AG04450 (cell line): ENCODE measurements at regions not wholly inside any gene's neighbourhood (a gene's known extent, or its start where the extent isn't known, plus 50 kb on each side); places are given as distances from the start of the nearest gene placed in this dataset.

Experiments used
- CTCF ChIA-PET: fragments of 300-600, 350-600 bp; formaldehyde crosslinking; extraction: SDS; loops from one replicate; lab custom pipeline; 2022; ENCODE audit warnings: antibody characterized with exemption, inconsistent platforms; lab: Charles Lee
- POLR2A ChIA-PET: fragments of 350-600 bp; formaldehyde crosslinking; extraction: SDS; loops from one replicate; lab custom pipeline; 2021; ENCODE audit warnings: antibody characterized with exemption, inconsistent platforms; lab: Yijun Ruan, JAX
- DNase-seq: peaks from one replicate; pipeline ENCODE4 v3.0.0-alpha.2; 2011; ENCODE audit warnings: low read depth, low spot score
- H3K27ac ChIP-seq: one replicate; pipeline ENCODE4 v1.5.1; 2012; ENCODE audit warnings: low read depth, low read length, control low read depth
- H3K27me3 ChIP-seq: one replicate; pipeline ENCODE4 v1.6.0; 2012; ENCODE audit warnings: low read length; ENCODE audit not compliant: control insufficient read depth, insufficient read depth
- H3K4me3 ChIP-seq: 2 replicates; pipeline ENCODE4 v1.5.1; 2011; ENCODE audit warnings: mild to moderate bottlenecking, low read depth, low read length, control low read depth
- H3K9me3 ChIP-seq: 2 replicates; pipeline ENCODE4 v1.5.1; 2012; ENCODE audit warnings: low read length; ENCODE audit not compliant: control insufficient read depth, insufficient read depth
- CTCF ChIP-seq: IDR thresholded peaks from 2 replicates; pipeline ENCODE4 v1.5.1; 2011; ENCODE audit warnings: low read depth, low read length, control low read depth, inconsistent platforms

- H3K27ac ChIP-seq: no peak overlapping the region
- peaks cover 42% of the 10 kb centered on the region for H3K9me3 ChIP-seq
- no peaks in the 10 kb centered on the region for H3K27me3 ChIP-seq
- ChIA-PET POLR2A (no interaction called here), CTCF (no interaction called here)
- H3K4me3 ChIP-seq: no peak overlapping the region
- no peak for TF ChIP-seq CTCF
- no peak for DNase-seq
These were observed 373.7 kb upstream of the B3GAT1 start for GRCh38 chr11:134785660-134786284.

DNA sequence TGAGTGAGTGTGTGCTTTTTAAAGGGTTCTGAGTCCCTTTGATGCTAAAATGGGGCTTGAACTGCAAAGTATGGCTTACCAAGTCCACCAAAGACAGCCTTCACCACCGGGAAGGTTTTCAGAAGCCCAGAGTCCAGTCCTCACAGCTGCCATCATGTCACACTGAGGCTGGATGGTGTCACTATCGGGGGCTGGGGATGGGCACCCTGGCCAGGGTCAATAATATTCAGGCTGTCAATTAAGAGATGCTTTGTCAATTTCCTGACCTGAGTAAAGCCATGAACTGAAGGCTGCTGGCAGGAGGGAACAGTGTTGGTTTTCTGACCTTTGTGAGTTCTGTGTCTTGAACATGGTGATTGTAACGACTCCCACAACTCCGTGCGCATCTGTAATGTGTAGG, 373.0 kb upstream of the B3GAT1 start:
- no peaks in the 10 kb centered on the region for H3K27me3 ChIP-seq
- no peak overlapping the region for H3K4me3 ChIP-seq
- no peak overlapping the region for H3K27ac ChIP-seq
- peaks cover 46% of the 10 kb centered on the region for H3K9me3 ChIP-seq
- POLR2A ChIA-PET: no interaction called here
- TF ChIP-seq CTCF: no peak
- CTCF ChIA-PET: no interaction called here
- no peak for DNase-seq

- Histone ChIP-seq H3K27ac (no peak overlapping the region), H3K9me3 (peaks cover 46% of the 10 kb centered on the region), H3K27me3 (no peaks in the 10 kb centered on the region), H3K4me3 (no peak overlapping the region)
- ChIA-PET CTCF (no interaction called here), POLR2A (no interaction called here)
- TF ChIP-seq CTCF: no peak
- no peak for DNase-seq
These were observed 372.5 kb upstream of the B3GAT1 start for GRCh38 chr11:134784568-134784967.

GRCh38 chr11:134784046-134784445, 372.0 kb upstream of the B3GAT1 start:
- no peaks in the 10 kb centered on the region for H3K27me3 ChIP-seq
- no peak for DNase-seq
- CTCF ChIA-PET: no interaction called here
- no peak overlapping the region for H3K27ac ChIP-seq
- H3K9me3 ChIP-seq: peaks cover 44% of the 10 kb centered on the region
- no peak for TF ChIP-seq CTCF
- POLR2A ChIA-PET: no interaction called here
- H3K4me3 ChIP-seq: no peak overlapping the region

GRCh38 chr11:134783234-134783633, 371.2 kb upstream of the B3GAT1 start:
- no peak for TF ChIP-seq CTCF
- Histone ChIP-seq H3K27me3 (no peaks in the 10 kb centered on the region), H3K27ac (no peak overlapping the region), H3K4me3 (no peak overlapping the region), H3K9me3 (peaks cover 43% of the 10 kb centered on the region)
- ChIA-PET CTCF (no interaction called here), POLR2A (no interaction called here)
- no peak for DNase-seq
